Common myeloid progenitor, CD34-positive (primary cell): ENCODE measurements at regions not wholly inside any gene's neighbourhood (a gene's known extent, or its start where the extent isn't known, plus 50 kb on each side); places are given as distances from the start of the nearest gene placed in this dataset.

Experiments used
- CTCF ChIA-PET: fragments of 350-600 bp; sonication (Branson Sonifier 250); formaldehyde crosslinking; loops from one replicate; lab custom pipeline; 2021; ENCODE audit warnings: antibody characterized with exemption; lab: Charles Lee
- POLR2A ChIA-PET: fragments of 350-600 bp; sonication (Branson Sonifier 250); formaldehyde crosslinking; loops from one replicate; lab custom pipeline; 2021; ENCODE audit warnings: antibody characterized with exemption; lab: Charles Lee
- DNase-seq, 3 donors: peaks; one replicate each; pipeline versions ENCODE4 v3.0.0 to v3.0.0-alpha.2; 2013
- H3K27ac ChIP-seq, 2 experiments: 1 replicate in 1 of 2; 2 replicates in 1 of 2; pipeline ENCODE4 v1.7.0; 2013; ENCODE audit warnings: inconsistent platforms in 2 of 2, low read length in 2 of 2, mild to moderate bottlenecking in 2 of 2, low read depth in 1 of 2, moderate library complexity in 1 of 2; ENCODE audit not compliant: severe bottlenecking in 2 of 2, insufficient read depth in 1 of 2, poor library complexity in 1 of 2
- H3K27me3 ChIP-seq, 5 experiments: replicated peaks in 2 of 5; 1 replicate in 3 of 5; 2 replicates in 2 of 5; pipeline versions ENCODE4 v1.6.1 to v1.7.0; 2013; ENCODE audit warnings: low read length in 4 of 5, mild to moderate bottlenecking in 2 of 5, moderate library complexity in 2 of 5, inconsistent platforms in 1 of 5; ENCODE audit not compliant: insufficient read depth in 5 of 5, control insufficient read depth in 4 of 5
- H3K36me3 ChIP-seq, 4 experiments: 1 replicate in 2 of 4; 2 replicates in 2 of 4; pipeline versions ENCODE4 v1.6.1 to v1.7.0; 2013; ENCODE audit warnings: low read length in 3 of 4, control low read depth in 1 of 4, mild to moderate bottlenecking in 1 of 4; ENCODE audit not compliant: control insufficient read depth in 4 of 4, insufficient read depth in 4 of 4
- H3K4me1 ChIP-seq, 4 experiments: 1 replicate in 3 of 4; 2 replicates in 1 of 4; pipeline versions ENCODE4 v1.6.1 to v1.7.1; 2013; ENCODE audit warnings: low read length in 3 of 4, mild to moderate bottlenecking in 3 of 4, control low read depth in 1 of 4, inconsistent platforms in 1 of 4, moderate library complexity in 1 of 4; ENCODE audit not compliant: control insufficient read depth in 4 of 4, insufficient read depth in 4 of 4; ENCODE audit errors: control extremely low read depth in 1 of 4
- H3K4me3 ChIP-seq, 7 experiments: 1 replicate in 4 of 7; 2 replicates in 3 of 7; pipeline versions ENCODE4 v1.5.1 to v1.7.0; 2013; ENCODE audit warnings: mild to moderate bottlenecking in 7 of 7, low read length in 6 of 7, moderate library complexity in 6 of 7, inconsistent platforms in 2 of 7, low read depth in 2 of 7, control low read depth in 1 of 7; ENCODE audit not compliant: insufficient read depth in 4 of 7, control insufficient read depth in 1 of 7; ENCODE audit errors: extremely low read depth in 1 of 7
- H3K9me3 ChIP-seq, 5 experiments: 1 replicate in 4 of 5; 2 replicates in 1 of 5; pipeline versions ENCODE4 v1.6.1 to v1.7.1; 2013; ENCODE audit warnings: low read length in 4 of 5, mild to moderate bottlenecking in 2 of 5, inconsistent platforms in 1 of 5, low read depth in 1 of 5, moderate library complexity in 1 of 5; ENCODE audit not compliant: control insufficient read depth in 4 of 5, insufficient read depth in 2 of 5; ENCODE audit errors: control extremely low read depth in 1 of 5
- WGBS: methylation state at CpG from one replicate; pipeline ENCODE4 v1.1.5; 2013; ENCODE audit not compliant: insufficient coverage; 5-methylcytosine and 5-hydroxymethylcytosine counted together

DNA sequence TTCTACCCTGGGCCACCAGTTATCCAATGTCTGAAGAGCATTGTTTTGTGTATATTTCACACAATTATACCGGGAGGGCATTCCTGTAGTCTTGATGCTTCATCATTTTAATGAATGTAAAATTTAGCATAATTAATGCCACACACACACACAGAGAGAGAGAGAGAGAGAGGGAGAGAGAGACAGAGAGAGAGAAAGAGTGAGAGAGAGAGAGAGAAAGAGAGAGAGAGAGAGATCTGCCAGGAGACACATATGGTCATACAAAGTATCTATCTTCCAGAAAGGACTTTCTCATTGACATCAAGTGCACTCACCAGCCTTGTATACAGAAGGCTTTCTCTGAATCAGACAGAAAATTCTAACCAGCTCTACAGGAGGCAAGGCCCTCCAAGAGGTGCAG, 72.3 kb downstream of the KLF6 start:
- Histone ChIP-seq H3K4me1 (no peaks in the 10 kb centered on the region), H3K4me3 (no peak overlapping the region), H3K27ac (no peak overlapping the region), H3K36me3 (no peaks in the 10 kb centered on the region), H3K27me3 (no peaks in the 10 kb centered on the region), H3K9me3 (peaks cover 3 to 13% (median 6%) of the 10 kb centered on the region in 5 experiments)
- no peak for DNase-seq
- ChIA-PET POLR2A (no interaction called here), CTCF (no interaction called here)
- WGBS: no CpG with 5 or more reads among the region's 1 CpG

DNA sequence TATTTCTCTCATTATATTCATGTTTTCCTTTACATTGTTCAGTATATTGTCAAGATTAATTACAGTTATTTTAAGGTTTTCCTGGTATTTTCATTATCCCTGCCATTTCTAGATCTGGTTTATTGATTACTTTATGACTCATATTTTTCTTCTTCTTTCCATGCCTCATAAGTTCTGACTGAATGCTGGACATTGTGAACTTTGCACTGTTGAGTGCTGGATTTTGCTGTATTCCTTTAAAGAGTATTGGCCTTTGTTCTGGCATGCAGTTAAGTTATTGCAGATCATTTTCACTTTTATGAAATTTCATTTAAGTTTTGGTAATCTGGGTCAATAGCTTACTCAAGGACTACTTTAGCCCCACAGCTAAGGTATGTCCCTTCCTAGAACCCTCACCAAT, 73.1 kb downstream of the KLF6 start:
- no peak overlapping the region for H3K4me3 ChIP-seq
- POLR2A ChIA-PET: no interaction called here
- DNase-seq: no peak
- peaks cover 3 to 13% (median 6%) of the 10 kb centered on the region in 5 experiments for H3K9me3 ChIP-seq
- H3K36me3 ChIP-seq: no peaks in the 10 kb centered on the region
- CTCF ChIA-PET: no interaction called here
- no peaks in the 10 kb centered on the region for H3K4me1 ChIP-seq
- no peaks in the 10 kb centered on the region for H3K27me3 ChIP-seq
- no peak overlapping the region for H3K27ac ChIP-seq

DNA sequence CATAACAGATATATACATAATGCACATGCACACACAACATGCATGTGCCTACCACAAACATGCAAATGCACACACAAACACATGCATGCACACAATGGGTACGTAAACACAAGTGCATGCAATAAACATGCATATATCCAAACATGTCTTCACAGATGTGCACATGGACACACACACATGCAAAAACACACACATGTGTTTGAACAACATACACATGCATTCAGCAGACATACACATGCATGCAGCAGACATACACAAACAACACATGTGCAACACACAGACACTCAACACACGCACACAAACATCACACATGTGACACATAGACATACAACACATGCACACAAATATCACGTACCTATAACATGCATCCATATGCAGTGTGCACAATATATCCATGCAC, 74.2 kb downstream of the KLF6 start:
- H3K4me3 ChIP-seq: no peak overlapping the region
- no peaks in the 10 kb centered on the region for H3K27me3 ChIP-seq
- WGBS: 94% methylated on average over 3 of the region's 3 CpGs
- H3K36me3 ChIP-seq: no peaks in the 10 kb centered on the region
- H3K9me3 ChIP-seq: peaks cover 3 to 13% (median 6%) of the 10 kb centered on the region in 5 experiments
- DNase-seq: no peak
- no peaks in the 10 kb centered on the region for H3K4me1 ChIP-seq
- POLR2A ChIA-PET: no interaction called here
- CTCF ChIA-PET: no interaction called here
- no peak overlapping the region for H3K27ac ChIP-seq

DNA sequence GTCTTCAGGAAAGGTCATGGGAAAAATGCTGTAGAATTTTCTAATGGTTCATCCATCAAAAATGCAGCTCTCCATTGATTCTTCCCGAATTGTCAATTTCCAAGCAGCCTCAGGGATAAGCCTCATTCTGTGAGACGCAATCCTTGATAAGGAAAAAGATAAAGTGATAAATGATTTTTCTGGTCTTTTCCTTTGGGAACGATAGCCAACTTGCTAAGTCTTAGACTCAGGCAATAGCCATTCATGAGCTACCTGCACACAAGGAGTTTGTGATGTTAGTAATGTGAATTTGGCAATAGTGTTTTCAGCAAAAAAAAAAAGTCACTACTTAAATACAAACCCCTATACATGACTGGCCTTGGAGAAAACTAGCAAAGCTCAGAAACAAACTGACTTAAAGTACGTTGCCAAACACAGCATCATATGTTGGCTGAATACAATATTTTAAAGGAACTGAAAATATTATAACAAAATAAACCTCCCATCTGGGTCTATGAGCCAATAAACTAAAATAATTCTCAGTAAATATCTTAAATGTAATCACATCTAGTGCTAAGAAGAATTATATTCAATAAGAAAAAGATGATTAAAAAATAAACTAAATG, 75.5 kb downstream of the KLF6 start:
- WGBS: 100% methylated on average over 1 of the region's 4 CpGs
- CTCF ChIA-PET: no interaction called here

DNA sequence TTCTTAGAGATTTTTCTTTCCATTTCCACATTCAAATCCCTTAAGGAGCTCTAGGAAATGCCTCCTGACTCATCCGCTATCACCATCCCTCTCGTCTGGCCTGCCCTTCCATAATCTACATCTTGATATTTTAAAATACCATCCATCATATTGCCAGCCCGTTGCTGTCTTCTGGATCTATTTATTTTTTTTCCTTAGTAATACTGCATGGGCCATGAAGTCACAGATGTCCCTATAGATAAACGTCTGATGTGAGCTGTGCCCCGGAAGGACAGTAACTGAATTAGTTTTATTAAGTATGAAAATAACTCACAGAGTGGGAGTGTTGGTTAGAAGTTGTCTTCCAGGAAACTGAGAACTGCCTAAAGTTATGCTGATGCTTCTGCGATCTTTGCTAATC, 76.2 kb downstream of the KLF6 start:
- Histone ChIP-seq H3K4me1 (no peaks in the 10 kb centered on the region), H3K27me3 (no peaks in the 10 kb centered on the region), H3K27ac (no peak overlapping the region), H3K9me3 (peaks cover 3 to 13% (median 6%) of the 10 kb centered on the region in 5 experiments), H3K4me3 (no peak overlapping the region), H3K36me3 (no peaks in the 10 kb centered on the region)
- ChIA-PET CTCF (no interaction called here), POLR2A (no interaction called here)
- WGBS: 100% methylated on average over 2 of the region's 6 CpGs
- DNase-seq: no peak

More for the DNA sequence above, 75.5 kb downstream of the KLF6 start:
- Histone ChIP-seq H3K36me3 (no peaks in the 10 kb centered on the region), H3K4me3 (no peak overlapping the region), H3K27me3 (no peaks in the 10 kb centered on the region), H3K4me1 (no peaks in the 10 kb centered on the region), H3K27ac (no peak overlapping the region), H3K9me3 (peaks cover 3 to 13% (median 6%) of the 10 kb centered on the region in 5 experiments)
- POLR2A ChIA-PET: no interaction called here
- no peak for DNase-seq

DNA sequence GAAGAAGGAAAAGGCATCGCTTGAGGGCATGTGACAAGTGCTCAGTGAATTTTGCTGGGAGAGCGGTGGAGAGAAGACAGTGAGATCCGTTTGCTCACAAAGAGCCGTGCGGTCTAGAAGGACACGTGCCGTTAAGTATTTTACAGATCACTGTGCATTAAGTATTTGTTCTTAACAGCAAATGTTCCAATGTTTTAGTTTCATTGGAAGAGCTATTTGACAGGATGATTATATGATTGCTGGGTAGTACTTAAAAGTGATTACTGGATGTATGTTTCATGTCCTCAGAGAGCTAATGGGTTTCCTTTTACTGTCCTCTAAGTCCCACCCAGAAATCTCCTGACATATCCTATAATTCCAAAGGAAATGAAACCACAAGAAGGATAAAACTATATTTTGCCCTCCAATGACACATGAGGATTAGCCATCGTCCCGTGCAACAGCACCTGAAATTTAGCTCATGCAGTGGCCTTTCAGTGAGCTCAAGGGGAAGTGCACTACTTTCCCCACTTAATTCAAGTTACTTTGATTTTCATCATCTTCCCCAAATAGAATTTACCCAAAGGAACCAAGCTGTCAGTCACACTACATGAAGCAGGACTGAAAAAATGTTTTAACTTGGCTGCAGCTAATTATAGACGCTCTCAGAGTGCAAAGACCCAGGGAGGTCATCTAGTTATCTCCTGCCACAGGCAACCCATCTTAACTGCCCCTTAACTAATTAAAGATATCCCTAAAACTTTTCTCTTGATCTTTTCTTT, 80.3 kb downstream of the KLF6 start:
- no peaks in the 10 kb centered on the region for H3K36me3 ChIP-seq
- ChIA-PET CTCF (interaction anchor here (1.1 to 1.8 kb wide), 2 partner anchors 15 to 508 kb away, joined by 3 to 5 read pairs; no protein-coding TSS in a partner anchor), POLR2A (no interaction called here)
- no peak overlapping the region for H3K4me3 ChIP-seq
- no peak for DNase-seq
- H3K27me3 ChIP-seq: peaks cover 0 to 2% (median 0%) of the 10 kb centered on the region in 5 experiments
- WGBS: 92% methylated on average over 10 of the region's 10 CpGs
- H3K9me3 ChIP-seq: no peaks in the 10 kb centered on the region
- H3K27ac ChIP-seq: no peak overlapping the region
- peaks cover 0 to 3% (median 0%) of the 10 kb centered on the region in 4 experiments for H3K4me1 ChIP-seq

DNA sequence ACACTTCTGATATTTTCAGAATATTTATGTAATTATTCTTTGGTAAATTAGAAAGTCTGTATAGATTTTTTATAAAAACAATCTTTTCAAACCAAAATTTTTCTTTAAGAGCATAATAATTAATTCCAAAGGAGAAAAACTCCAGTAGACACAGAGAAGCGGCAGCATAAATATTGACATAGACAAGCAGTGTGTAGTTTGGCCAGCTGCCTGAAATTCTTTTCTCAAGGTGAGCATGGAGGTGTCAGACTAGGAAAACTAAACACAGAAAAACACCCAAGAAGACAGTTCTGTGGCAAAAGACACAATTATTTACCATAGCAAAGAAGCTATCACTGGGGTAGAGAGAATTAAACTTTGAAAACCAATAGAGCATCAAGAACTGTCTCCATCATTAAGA, 82.4 kb downstream of the KLF6 start:
- H3K27ac ChIP-seq: no peak overlapping the region
- no peaks in the 10 kb centered on the region for H3K9me3 ChIP-seq
- no peak for DNase-seq
- peaks cover 0 to 3% (median 0%) of the 10 kb centered on the region in 4 experiments for H3K4me1 ChIP-seq
- CTCF ChIA-PET: no interaction called here
- POLR2A ChIA-PET: no interaction called here
- no CpG with 5 or more reads among the region's 1 CpG for WGBS
- H3K27me3 ChIP-seq: peaks cover 0 to 2% (median 0%) of the 10 kb centered on the region in 5 experiments
- no peak overlapping the region for H3K4me3 ChIP-seq
- no peaks in the 10 kb centered on the region for H3K36me3 ChIP-seq
